GM08714 (cell line): ENCODE measurements at regions not wholly inside any gene's neighbourhood (a gene's known extent, or its start where the extent isn't known, plus 50 kb on each side); places are given as distances from the start of the nearest gene placed in this dataset.

Source experiments
- H3K4me3 ChIP-seq: fragments of 200-500 bp; sonication (Bioruptor generic); 2 replicates; pipeline ENCODE4 v1.5.1; 2014; ENCODE audit warnings: mild to moderate bottlenecking, low read length, inconsistent platforms
- ZNF274 ChIP-seq: IDR thresholded peaks from 2 replicates; pipeline ENCODE4 v1.6.1; 2012; ENCODE audit warnings: mild to moderate bottlenecking, low read depth, low read length

GRCh38 chr3:945738-946137 is 147.1 kb upstream of the CNTN6 start:
- TF ChIP-seq ZNF274, result no peak
- no peak overlapping the region for H3K4me3 ChIP-seq

GRCh38 chr3:952906-953305 is 139.9 kb upstream of the CNTN6 start:
- H3K4me3 ChIP-seq, result no peak overlapping the region

GRCh38 chr3:963255-963654 is 129.6 kb upstream of the CNTN6 start:
- no peak overlapping the region for H3K4me3 ChIP-seq
- no peak for TF ChIP-seq ZNF274

More at GRCh38 chr3:952906-953305, 139.9 kb upstream of the CNTN6 start:
- TF ChIP-seq ZNF274, result no peak

- TF ChIP-seq ZNF274, result no peak
- H3K4me3 ChIP-seq, result no peak overlapping the region
These were observed 129.1 kb upstream of the CNTN6 start for GRCh38 chr3:963755-964154.

GRCh38 chr3:965826-966225 is 127.0 kb upstream of the CNTN6 start:
- no peak for TF ChIP-seq ZNF274
- H3K4me3 ChIP-seq, result no peak overlapping the region

GRCh38 chr3:966341-966740 is 126.5 kb upstream of the CNTN6 start:
- no peak overlapping the region for H3K4me3 ChIP-seq
- no peak for TF ChIP-seq ZNF274

DNA sequence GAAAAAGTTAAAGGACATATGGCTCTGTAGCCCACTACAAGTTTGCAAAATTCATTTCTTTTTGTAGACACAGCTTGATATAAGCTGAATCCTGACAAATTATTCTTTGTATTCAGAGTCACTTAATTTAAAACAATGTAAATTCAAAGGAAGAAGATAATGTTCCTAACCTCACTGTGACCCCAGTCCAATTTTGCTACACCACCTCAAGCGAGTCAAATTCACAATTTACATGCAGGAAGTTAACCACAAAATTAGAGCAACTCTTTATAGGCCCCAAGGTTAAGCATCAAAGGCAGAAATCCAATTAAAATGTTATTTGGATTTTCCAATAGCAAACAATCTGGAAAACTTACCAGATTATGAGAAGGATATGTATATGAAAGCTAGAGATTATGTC is 119.5 kb upstream of the CNTN6 start:
- no peak for TF ChIP-seq ZNF274
- H3K4me3 ChIP-seq, result no peak overlapping the region

DNA sequence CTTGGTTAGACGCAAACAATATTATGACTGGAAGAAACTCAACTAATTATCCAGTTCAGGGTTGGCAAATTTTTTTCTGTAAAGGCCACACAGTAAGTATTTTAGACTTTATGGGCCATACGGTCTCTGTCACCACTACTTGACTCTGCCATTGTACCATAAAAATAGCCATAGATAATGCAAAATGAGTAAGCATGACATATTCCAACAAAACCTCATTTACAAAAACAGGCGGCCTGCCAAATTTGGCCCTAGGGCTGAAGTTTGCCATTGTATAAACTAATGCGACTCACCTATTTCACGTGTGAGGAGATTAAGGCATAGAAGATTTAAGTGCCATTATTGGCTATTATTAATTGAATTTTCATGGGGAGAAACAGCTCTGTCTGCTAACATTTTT is 116.8 kb upstream of the CNTN6 start:
- H3K4me3 ChIP-seq, result no peak overlapping the region
- TF ChIP-seq ZNF274, result no peak

DNA sequence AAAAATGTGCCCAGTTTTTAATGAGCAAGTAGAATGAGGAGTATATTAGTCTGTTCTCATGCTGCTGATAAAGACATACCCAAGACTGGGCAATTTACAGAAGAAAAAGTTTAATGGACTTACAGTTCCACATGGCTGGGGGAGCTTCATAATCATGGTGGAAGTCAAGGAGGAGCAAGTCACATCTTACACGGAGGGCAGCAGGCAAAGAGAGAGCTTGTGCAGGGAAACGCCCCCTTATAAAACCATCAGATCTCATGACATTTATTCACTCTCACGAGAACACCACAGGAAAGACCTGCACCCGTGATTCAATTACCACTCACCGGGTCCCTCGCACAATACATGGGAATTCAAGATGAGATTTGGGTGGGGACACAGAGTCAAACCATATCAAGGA is 111.7 kb upstream of the CNTN6 start:
- TF ChIP-seq ZNF274, result no peak
- no peak overlapping the region for H3K4me3 ChIP-seq

DNA sequence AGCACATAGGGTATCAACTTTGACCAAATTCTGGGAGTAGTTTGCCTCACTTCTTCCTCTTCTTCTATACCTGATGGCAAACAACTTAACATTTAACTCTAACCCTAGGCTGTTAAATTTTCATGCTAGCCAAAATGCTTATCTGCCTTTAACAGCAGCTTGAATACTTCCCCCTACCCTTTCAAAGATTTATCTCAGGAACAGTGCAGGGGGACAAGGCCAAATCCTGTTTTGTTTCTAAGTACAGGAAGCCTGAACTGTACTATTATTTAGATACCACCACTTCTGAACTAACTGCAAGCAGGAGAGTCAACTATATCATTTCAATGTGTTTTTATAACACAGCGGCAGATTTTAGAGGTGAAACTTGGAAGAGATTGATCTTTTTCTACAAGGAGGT is 104.0 kb upstream of the CNTN6 start:
- no peak overlapping the region for H3K4me3 ChIP-seq
- TF ChIP-seq ZNF274, result no peak

GRCh38 chr3:992871-993270 is 100.0 kb upstream of the CNTN6 start:
- H3K4me3 ChIP-seq, result no peak overlapping the region
- TF ChIP-seq ZNF274, result no peak

DNA sequence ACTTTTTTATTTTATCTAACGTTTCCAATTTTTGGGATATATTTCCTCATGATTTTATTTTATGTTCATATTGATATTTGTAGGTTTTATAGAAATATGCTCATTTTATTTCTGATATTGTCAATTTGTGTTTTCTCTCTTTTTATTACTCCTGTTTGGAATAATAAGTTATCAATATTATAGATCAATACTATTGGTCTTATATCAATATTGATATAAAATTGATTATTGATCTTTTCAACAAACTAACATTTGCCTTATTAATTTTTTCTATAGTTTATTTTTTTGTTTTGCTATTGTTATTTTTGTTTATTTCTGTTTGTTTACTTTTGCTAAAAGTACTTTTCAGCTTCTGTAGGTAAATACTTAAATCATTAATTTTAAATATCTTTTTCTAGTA is 90.8 kb upstream of the CNTN6 start:
- no peak for TF ChIP-seq ZNF274
- no peak overlapping the region for H3K4me3 ChIP-seq

DNA sequence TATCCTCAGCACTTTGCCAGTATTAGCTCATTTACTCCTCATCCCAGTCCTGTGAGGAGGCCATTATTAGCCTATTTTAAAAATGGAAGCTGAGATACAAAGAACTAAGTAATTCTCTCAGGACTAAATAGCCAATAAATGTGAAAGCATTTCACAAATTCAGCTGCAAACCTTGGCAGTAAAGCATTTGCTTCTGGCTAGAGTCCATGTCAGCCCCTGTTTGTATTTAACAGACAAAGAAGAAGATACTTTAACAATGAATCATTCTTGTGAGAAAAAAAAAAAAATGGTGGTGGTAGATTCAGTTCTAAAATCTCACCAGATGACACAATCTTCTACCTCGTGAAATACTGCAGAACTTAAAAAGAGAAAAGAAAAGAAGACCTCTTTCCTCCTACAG is 85.0 kb upstream of the CNTN6 start:
- no peak for TF ChIP-seq ZNF274
- H3K4me3 ChIP-seq, result no peak overlapping the region

DNA sequence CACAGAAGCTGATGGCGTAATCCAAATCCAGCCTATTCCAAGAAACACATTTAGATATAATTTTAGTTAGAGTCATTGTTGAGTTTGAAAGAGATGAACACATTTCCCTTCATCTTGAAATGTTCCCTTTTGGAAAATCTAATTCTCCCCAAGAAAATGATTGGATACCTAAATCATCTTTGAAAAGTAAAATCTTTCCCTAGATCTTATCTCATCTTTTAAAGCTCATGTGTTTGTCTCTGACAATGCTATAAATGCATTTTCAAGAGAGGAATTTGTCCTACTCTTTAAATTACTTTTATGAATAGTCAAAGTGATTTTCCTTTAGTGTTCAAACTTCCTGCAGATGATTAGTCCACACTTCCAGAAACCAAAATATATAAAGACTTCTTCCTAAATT is 82.6 kb upstream of the CNTN6 start:
- TF ChIP-seq ZNF274, result no peak
- no peak overlapping the region for H3K4me3 ChIP-seq

GRCh38 chr3:1015826-1016225 is 77.0 kb upstream of the CNTN6 start:
- no peak for TF ChIP-seq ZNF274
- no peak overlapping the region for H3K4me3 ChIP-seq

- H3K4me3 ChIP-seq, result no peak overlapping the region
- TF ChIP-seq ZNF274, result no peak
These were observed 75.0 kb upstream of the CNTN6 start for GRCh38 chr3:1017870-1018269.

- no peak overlapping the region for H3K4me3 ChIP-seq
- no peak for TF ChIP-seq ZNF274
These were observed 73.7 kb upstream of the CNTN6 start for GRCh38 chr3:1019157-1019556.

- no peak overlapping the region for H3K4me3 ChIP-seq
- no peak for TF ChIP-seq ZNF274
These were observed 66.4 kb upstream of the CNTN6 start for GRCh38 chr3:1026395-1026794.
